Endothelial cell of umbilical vein (primary cell): ENCODE measurements at regions not wholly inside any gene's neighbourhood (a gene's known extent, or its start where the extent isn't known, plus 50 kb on each side); places are given as distances from the start of the nearest gene placed in this dataset.

Experiments used
- BruUV-seq: library from RNA; stranded (reverse); fragments of 400-500 nt; replicated peaks from 2 replicates; lab custom pipeline; 2021; lab: Mats Ljungman, UMichigan
- CTCF ChIA-PET: fragments of 300-600, 350-600 bp; sonication (Branson Sonifier 250); formaldehyde crosslinking; loops from one replicate; lab custom pipeline; 2021; ENCODE audit warnings: antibody characterized with exemption, inconsistent platforms; lab: Charles Lee
- POLR2A ChIA-PET: fragments of 300-600, 350-600 bp; sonication (Branson Sonifier 250); formaldehyde crosslinking; loops from one replicate; lab custom pipeline; 2021; ENCODE audit warnings: antibody characterized with exemption, inconsistent platforms; lab: Charles Lee
- DNase-seq: peaks from one replicate; pipeline ENCODE4 v3.0.0-alpha.2; 2011; ENCODE audit warnings: low read depth, low spot score
- FAIRE-seq: peaks from 2 replicates; lab custom pipeline; 2011; peaks lifted over from hg19 to GRCh38; lab: Jason Lieb, UNC
- H2AFZ ChIP-seq: 2 replicates; pipeline ENCODE4 v1.6.0; 2012; ENCODE audit warnings: low read depth, low read length, control low read depth, inconsistent platforms
- H3K27ac ChIP-seq: 2 replicates; pipeline ENCODE4 v1.5.1; 2011; ENCODE audit warnings: low read depth, mild to moderate bottlenecking, control low read depth, low read length, moderate library complexity; ENCODE audit not compliant: insufficient read depth
- H3K27me3 ChIP-seq, 2 experiments: 2 replicates each; pipeline versions ENCODE4 v1.6.0 to v1.6.1; 2011; ENCODE audit warnings: low read length in 2 of 2, mixed read lengths in 1 of 2; ENCODE audit not compliant: control insufficient read depth in 2 of 2, insufficient read depth in 2 of 2
- H3K36me3 ChIP-seq, 2 experiments: 2 replicates in 1 of 2; 3 replicates in 1 of 2; pipeline ENCODE4 v1.5.1; 2011; ENCODE audit warnings: low read length in 2 of 2, mild to moderate bottlenecking in 1 of 2, moderate library complexity in 1 of 2; ENCODE audit not compliant: control insufficient read depth in 2 of 2, insufficient read depth in 2 of 2; ENCODE audit errors: extremely low read depth in 1 of 2
- H3K4me1 ChIP-seq: 3 replicates; pipeline ENCODE4 v1.5.1; 2011; ENCODE audit warnings: mild to moderate bottlenecking, low read length; ENCODE audit not compliant: control insufficient read depth, insufficient read depth; ENCODE audit errors: extremely low read depth
- H3K4me2 ChIP-seq: 2 replicates; pipeline ENCODE4 v1.6.1; 2011; ENCODE audit warnings: low read length, control low read depth, mixed read lengths; ENCODE audit not compliant: insufficient read depth
- H3K4me3 ChIP-seq, 3 experiments: fragments of 200-600 bp in 1 of 3; sonication (generic), shearing (Covaris generic) in 1 of 3; replicated peaks in 1 of 3; 2 replicates each; pipeline ENCODE4 v1.5.1; 2011 to 2016; ENCODE audit warnings: control low read depth in 3 of 3, low read length in 3 of 3, mild to moderate bottlenecking in 2 of 3, inconsistent platforms in 1 of 3, low read depth in 1 of 3, moderate library complexity in 1 of 3; ENCODE audit not compliant: insufficient read depth in 1 of 3
- H3K79me2 ChIP-seq: 2 replicates; pipeline ENCODE4 v1.6.0; 2012; ENCODE audit warnings: low read length, inconsistent platforms; ENCODE audit not compliant: control insufficient read depth, insufficient read depth
- H3K9ac ChIP-seq: replicated peaks from 2 replicates; pipeline ENCODE3; 2011; ENCODE audit warnings: low read length, control low read depth; ENCODE audit not compliant: insufficient read depth; ENCODE audit errors: extremely low read depth
- H3K9me1 ChIP-seq: replicated peaks from 3 replicates; pipeline ENCODE4 v1.6.0; 2011; ENCODE audit warnings: mild to moderate bottlenecking, low read length; ENCODE audit not compliant: control insufficient read depth, insufficient read depth; ENCODE audit errors: extremely low read depth
- H3K9me3 ChIP-seq: replicated peaks from 2 replicates; pipeline ENCODE4 v1.5.1; 2012; ENCODE audit warnings: low read length, inconsistent platforms; ENCODE audit not compliant: control insufficient read depth, insufficient read depth
- H4K20me1 ChIP-seq: replicated peaks from 2 replicates; pipeline ENCODE3; 2011; ENCODE audit warnings: mild to moderate bottlenecking, low read length; ENCODE audit not compliant: control insufficient read depth, insufficient read depth; ENCODE audit errors: extremely low read depth
- EZH2 ChIP-seq: IDR thresholded peaks from 2 replicates; pipeline ENCODE4 v1.6.1; 2012; ENCODE audit warnings: borderline replicate concordance, low read depth, mild to moderate bottlenecking, moderate library complexity, low read length, inconsistent platforms; ENCODE audit not compliant: severe bottlenecking
- FOS ChIP-seq: IDR thresholded peaks from 2 replicates; pipeline ENCODE4 v1.6.1; 2011; ENCODE audit warnings: mild to moderate bottlenecking, low read length, moderate library complexity, borderline replicate concordance; ENCODE audit not compliant: insufficient read depth
- GATA2 ChIP-seq: IDR thresholded peaks from 2 replicates; pipeline ENCODE4 v1.7.0; 2011; ENCODE audit warnings: low read depth, mild to moderate bottlenecking, moderate library complexity, mixed read lengths, low read length; ENCODE audit not compliant: insufficient read length, insufficient read depth
- JUN ChIP-seq: IDR thresholded peaks from 2 replicates; pipeline ENCODE4 v1.6.1; 2011; ENCODE audit warnings: borderline replicate concordance, low read depth; ENCODE audit not compliant: insufficient read length, insufficient read depth
- MYC ChIP-seq: IDR thresholded peaks from one replicate; pipeline ENCODE4 v1.6.1; 2011; ENCODE audit warnings: mild to moderate bottlenecking, low read depth, low read length
- POLR2A ChIP-seq: IDR thresholded peaks from 2 replicates; pipeline ENCODE4 v1.6.1; 2012; ENCODE audit warnings: low read depth, mild to moderate bottlenecking, control low read depth, low read length
- POLR2AphosphoS5 ChIP-seq: IDR thresholded peaks from 2 replicates; pipeline ENCODE4 v1.6.1; 2012; ENCODE audit warnings: low read depth, mild to moderate bottlenecking, control low read depth, low read length, moderate library complexity; ENCODE audit not compliant: insufficient read depth
- dilution Hi-C: fragments of 300-500 bp; cut with MboI; formaldehyde crosslinking; loops from one replicate; pipeline ENCODE4 v1.15.0; 2019; ENCODE audit warnings: low sequenced_read_pairs; ENCODE audit not compliant: extremely low pct_ligation_motif_present
- intact Hi-C: fragments of 100-400 bp; cut with micrococcal nuclease; formaldehyde crosslinking; loops from one replicate; pipeline ENCODE4 v1.10.0; 2022
- TF ChIP-seq, protein P1 (sequence below), 2 donors: IDR thresholded peaks; 1 replicate in 1 of 2; 2 replicates in 1 of 2; pipeline ENCODE4 v1.5.1; 2011; ENCODE audit warnings: low read length in 2 of 2, mild to moderate bottlenecking in 2 of 2, moderate library complexity in 2 of 2, control low read depth in 1 of 2, inconsistent platforms in 1 of 2, low read depth in 1 of 2; ENCODE audit not compliant: insufficient read depth in 1 of 2; ENCODE audit errors: extremely low read depth in 1 of 2
- TF ChIP-seq, protein P2 (sequence below): IDR thresholded peaks from 2 replicates; pipeline ENCODE4 v1.6.1; 2011; ENCODE audit not compliant: insufficient read depth, insufficient read length

DNA sequence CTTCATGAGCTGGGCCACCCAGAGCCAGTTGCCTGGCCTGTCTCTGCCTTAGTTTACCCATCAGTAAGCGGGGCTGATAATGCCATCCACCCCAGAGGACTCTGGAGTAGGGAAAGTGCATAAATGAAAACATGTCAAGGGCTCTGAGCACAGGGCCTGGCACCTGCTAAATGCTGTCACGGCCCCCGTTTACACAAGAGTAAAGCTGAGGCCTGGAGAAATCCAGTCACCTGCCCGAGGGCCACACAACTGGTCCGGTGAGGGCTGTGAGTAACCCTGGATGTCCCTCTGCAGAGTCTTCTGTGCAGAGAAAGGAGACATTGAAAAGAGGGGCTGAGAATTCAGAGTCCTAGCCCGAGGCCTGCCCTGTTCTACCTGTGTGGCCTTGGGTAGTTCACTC, 110.6 kb upstream of the ANO1 start:
- Histone ChIP-seq H3K9me3 (no peaks in the 10 kb centered on the region), H3K4me2 (no peak overlapping the region), H2AFZ (no peak overlapping the region), H3K9me1 (no peaks in the 10 kb centered on the region), H3K79me2 (no peaks in the 10 kb centered on the region), H4K20me1 (no peaks in the 10 kb centered on the region), H3K27ac (no peak overlapping the region), H3K9ac (no peak overlapping the region), H3K27me3 (no peaks in the 10 kb centered on the region), H3K4me3 (no peak overlapping the region), H3K4me1 (peaks cover 9% of the 10 kb centered on the region), H3K36me3 (no peaks in the 10 kb centered on the region)
- FAIRE-seq: no peak
- CTCF ChIA-PET: interaction anchor here (1.2 kb wide), 1 partner anchor 42 kb away, joined by 3 read pairs; no protein-coding TSS in a partner anchor
- dilution Hi-C loops: no loop called here
- BruUV-seq: no TSS peak
- POLR2A ChIA-PET: no interaction called here
- intact Hi-C loops: no loop called here
- no peak for DNase-seq
- TF ChIP-seq FOS (no peak), JUN (no peak), GATA2 (no peak), POLR2A (no peak), EZH2 (no peak), POLR2AphosphoS5 (no peak), MYC (no peak)
- TF ChIP-seq, protein P1, sequence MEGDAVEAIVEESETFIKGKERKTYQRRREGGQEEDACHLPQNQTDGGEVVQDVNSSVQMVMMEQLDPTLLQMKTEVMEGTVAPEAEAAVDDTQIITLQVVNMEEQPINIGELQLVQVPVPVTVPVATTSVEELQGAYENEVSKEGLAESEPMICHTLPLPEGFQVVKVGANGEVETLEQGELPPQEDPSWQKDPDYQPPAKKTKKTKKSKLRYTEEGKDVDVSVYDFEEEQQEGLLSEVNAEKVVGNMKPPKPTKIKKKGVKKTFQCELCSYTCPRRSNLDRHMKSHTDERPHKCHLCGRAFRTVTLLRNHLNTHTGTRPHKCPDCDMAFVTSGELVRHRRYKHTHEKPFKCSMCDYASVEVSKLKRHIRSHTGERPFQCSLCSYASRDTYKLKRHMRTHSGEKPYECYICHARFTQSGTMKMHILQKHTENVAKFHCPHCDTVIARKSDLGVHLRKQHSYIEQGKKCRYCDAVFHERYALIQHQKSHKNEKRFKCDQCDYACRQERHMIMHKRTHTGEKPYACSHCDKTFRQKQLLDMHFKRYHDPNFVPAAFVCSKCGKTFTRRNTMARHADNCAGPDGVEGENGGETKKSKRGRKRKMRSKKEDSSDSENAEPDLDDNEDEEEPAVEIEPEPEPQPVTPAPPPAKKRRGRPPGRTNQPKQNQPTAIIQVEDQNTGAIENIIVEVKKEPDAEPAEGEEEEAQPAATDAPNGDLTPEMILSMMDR (IDR thresholded peaks at IDR 0.05; ENCODE audit: extremely low read depth in 1 of 2, insufficient read depth in 1 of 2, low read depth in 1 of 2, low read length in 2 of 2): no peak
- TF ChIP-seq, protein P2, sequence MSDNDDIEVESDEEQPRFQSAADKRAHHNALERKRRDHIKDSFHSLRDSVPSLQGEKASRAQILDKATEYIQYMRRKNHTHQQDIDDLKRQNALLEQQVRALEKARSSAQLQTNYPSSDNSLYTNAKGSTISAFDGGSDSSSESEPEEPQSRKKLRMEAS: no peak
